Stimulated activated naive CD8-positive, alpha-beta T cell treated with anti-CD3 and anti-CD28 coated beads, Interleukin-15, Interleukin-2, amounts not matched to agents 100 ng/mL and 50 ng/mL, for 24 hours (primary cell): ENCODE measurements at regions not wholly inside any gene's neighbourhood (a gene's known extent, or its start where the extent isn't known, plus 50 kb on each side); places are given as distances from the start of the nearest gene placed in this dataset.
"Not testable (repeated sequence)": the region's sequence is repeated elsewhere in the genome, so short reads cannot be mapped to it uniquely, and the experiment has no call there.

Source experiments
- H3K27ac Mint-ChIP-seq: one replicate; pipeline ENCODE4 v1.8.0; 2021; ENCODE audit warnings: mild to moderate bottlenecking, mixed read lengths
- H3K27me3 Mint-ChIP-seq: one replicate; pipeline ENCODE4 v1.8.0; 2021; ENCODE audit warnings: mixed read lengths
- H3K36me3 Mint-ChIP-seq: one replicate; pipeline ENCODE4 v1.8.0; 2021; ENCODE audit warnings: low read depth, mixed read lengths
- H3K4me1 Mint-ChIP-seq: one replicate; pipeline ENCODE4 v1.8.0; 2021; ENCODE audit warnings: low read depth, mixed read lengths
- H3K4me3 Mint-ChIP-seq: one replicate; pipeline ENCODE4 v1.8.0; 2021; ENCODE audit warnings: mild to moderate bottlenecking, mixed read lengths
- H3K9me3 Mint-ChIP-seq: one replicate; pipeline ENCODE4 v1.8.0; 2021; ENCODE audit warnings: mixed read lengths

- no peaks in the 10 kb centered on the region for H3K36me3 Mint-ChIP-seq
- H3K27me3 Mint-ChIP-seq = peaks cover 8% of the 10 kb centered on the region
- H3K4me3 Mint-ChIP-seq = no peak overlapping the region
- no peaks in the 10 kb centered on the region for H3K9me3 Mint-ChIP-seq
- peaks cover 30% of the 10 kb centered on the region for H3K4me1 Mint-ChIP-seq
- no peak overlapping the region for H3K27ac Mint-ChIP-seq
Observed at GRCh38 chr1:200305806-200306205, 104.0 kb downstream of the ZNF281 start.

- Mint-ChIP-seq H3K36me3 (no peaks in the 10 kb centered on the region), H3K9me3 (no peaks in the 10 kb centered on the region), H3K4me1 (peaks cover 30% of the 10 kb centered on the region), H3K27ac (no peak overlapping the region), H3K4me3 (no peak overlapping the region), H3K27me3 (peaks cover 13% of the 10 kb centered on the region)
Observed at GRCh38 chr1:200304171-200304570, 105.7 kb downstream of the ZNF281 start.

- Mint-ChIP-seq H3K9me3 (no peaks in the 10 kb centered on the region), H3K4me3 (peak overlapping the region; percentile 88), H3K36me3 (no peaks in the 10 kb centered on the region), H3K27ac (peak overlapping the region; percentile 62), H3K27me3 (peaks cover 13% of the 10 kb centered on the region), H3K4me1 (peaks cover 30% of the 10 kb centered on the region)
Observed at GRCh38 chr1:200302921-200303290, 106.9 kb downstream of the ZNF281 start.

GRCh38 chr1:200302192-200302920, 107.5 kb downstream of the ZNF281 start:
- Mint-ChIP-seq H3K27ac (no peak overlapping the region), H3K4me3 (peak overlapping the region; percentile 88), H3K4me1 (peaks cover 26% of the 10 kb centered on the region), H3K27me3 (peaks cover 13% of the 10 kb centered on the region), H3K9me3 (no peaks in the 10 kb centered on the region), H3K36me3 (no peaks in the 10 kb centered on the region)

- Mint-ChIP-seq H3K36me3 (no peaks in the 10 kb centered on the region), H3K27me3 (peaks cover 13% of the 10 kb centered on the region), H3K4me1 (peaks cover 19% of the 10 kb centered on the region), H3K4me3 (no peak overlapping the region), H3K9me3 (no peaks in the 10 kb centered on the region), H3K27ac (no peak overlapping the region)
Observed at GRCh38 chr1:200301152-200301551, 108.7 kb downstream of the ZNF281 start.

- Mint-ChIP-seq H3K9me3 (no peaks in the 10 kb centered on the region), H3K4me3 (no peak overlapping the region), H3K36me3 (no peaks in the 10 kb centered on the region), H3K4me1 (peaks cover 14% of the 10 kb centered on the region), H3K27me3 (peaks cover 13% of the 10 kb centered on the region), H3K27ac (no peak overlapping the region)
Observed at GRCh38 chr1:200299571-200299970, 110.3 kb downstream of the ZNF281 start.

GRCh38 chr1:200298242-200298641, 111.6 kb downstream of the ZNF281 start:
- H3K4me1 Mint-ChIP-seq = peaks cover 14% of the 10 kb centered on the region
- H3K9me3 Mint-ChIP-seq = no peaks in the 10 kb centered on the region
- no peak overlapping the region for H3K4me3 Mint-ChIP-seq
- peaks cover 13% of the 10 kb centered on the region for H3K27me3 Mint-ChIP-seq
- no peak overlapping the region for H3K27ac Mint-ChIP-seq
- H3K36me3 Mint-ChIP-seq = no peaks in the 10 kb centered on the region

GRCh38 chr1:200296091-200296661, 113.7 kb downstream of the ZNF281 start:
- Mint-ChIP-seq H3K4me3 (no peak overlapping the region), H3K9me3 (no peaks in the 10 kb centered on the region), H3K36me3 (no peaks in the 10 kb centered on the region), H3K27me3 (peaks cover 7% of the 10 kb centered on the region), H3K27ac (no peak overlapping the region), H3K4me1 (no peaks in the 10 kb centered on the region)

- H3K27ac Mint-ChIP-seq = no peak overlapping the region
- no peaks in the 10 kb centered on the region for H3K9me3 Mint-ChIP-seq
- no peaks in the 10 kb centered on the region for H3K27me3 Mint-ChIP-seq
- no peaks in the 10 kb centered on the region for H3K4me1 Mint-ChIP-seq
- no peak overlapping the region for H3K4me3 Mint-ChIP-seq
- no peaks in the 10 kb centered on the region for H3K36me3 Mint-ChIP-seq
Observed at GRCh38 chr1:200294241-200294640, 115.6 kb downstream of the ZNF281 start.

GRCh38 chr1:200292699-200293098, 117.1 kb downstream of the ZNF281 start:
- Mint-ChIP-seq H3K4me1 (no peaks in the 10 kb centered on the region), H3K4me3 (no peak overlapping the region), H3K27ac (no peak overlapping the region), H3K27me3 (no peaks in the 10 kb centered on the region), H3K9me3 (no peaks in the 10 kb centered on the region), H3K36me3 (no peaks in the 10 kb centered on the region)

- no peak overlapping the region for H3K27ac Mint-ChIP-seq
- no peaks in the 10 kb centered on the region for H3K9me3 Mint-ChIP-seq
- H3K4me3 Mint-ChIP-seq = no peak overlapping the region
- H3K27me3 Mint-ChIP-seq = no peaks in the 10 kb centered on the region
- no peaks in the 10 kb centered on the region for H3K4me1 Mint-ChIP-seq
- H3K36me3 Mint-ChIP-seq = no peaks in the 10 kb centered on the region
Observed at GRCh38 chr1:200291106-200291505, 118.7 kb downstream of the ZNF281 start.

GRCh38 chr1:200290010-200290685, 119.7 kb downstream of the ZNF281 start:
- Mint-ChIP-seq H3K4me1 (no peaks in the 10 kb centered on the region), H3K36me3 (no peaks in the 10 kb centered on the region), H3K4me3 (no peak overlapping the region), H3K27ac (no peak overlapping the region), H3K9me3 (no peaks in the 10 kb centered on the region), H3K27me3 (no peaks in the 10 kb centered on the region)

- Mint-ChIP-seq H3K36me3 (no peaks in the 10 kb centered on the region), H3K27me3 (no peaks in the 10 kb centered on the region), H3K9me3 (no peaks in the 10 kb centered on the region), H3K4me1 (no peaks in the 10 kb centered on the region), H3K4me3 (no peak overlapping the region), H3K27ac (no peak overlapping the region)
Observed at GRCh38 chr1:200288226-200288625, 121.6 kb downstream of the ZNF281 start.

GRCh38 chr1:200284236-200284635, 125.6 kb downstream of the ZNF281 start:
- H3K4me1 Mint-ChIP-seq, H3K27ac Mint-ChIP-seq, H3K36me3 Mint-ChIP-seq, H3K4me3 Mint-ChIP-seq, H3K9me3 Mint-ChIP-seq, H3K27me3 Mint-ChIP-seq: not testable (repeated sequence)

- Mint-ChIP-seq H3K9me3 (no peaks in the 10 kb centered on the region), H3K27ac (no peak overlapping the region), H3K4me3 (no peak overlapping the region), H3K36me3 (no peaks in the 10 kb centered on the region), H3K27me3 (peaks cover 3% of the 10 kb centered on the region), H3K4me1 (no peaks in the 10 kb centered on the region)
Observed at GRCh38 chr1:200282497-200283122, 127.2 kb downstream of the ZNF281 start.
